Cardiac fibroblast (primary cell): ENCODE measurements at regions not wholly inside any gene's neighbourhood (a gene's known extent, or its start where the extent isn't known, plus 50 kb on each side); places are given as distances from the start of the nearest gene placed in this dataset.

Experiments used
- DNase-seq, 2 donors: peaks; one replicate each; pipeline versions ENCODE4 v3.0.0 to v3.0.0-alpha.2; 2010; ENCODE audit warnings: low read depth in 2 of 2
- H3K4me3 ChIP-seq, 2 donors: replicated peaks in 1 of 2; 1 replicate in 1 of 2; 2 replicates in 1 of 2; pipeline ENCODE4 v1.5.1; 2011; ENCODE audit warnings: low read depth in 2 of 2, low read length in 2 of 2, mild to moderate bottlenecking in 2 of 2, moderate library complexity in 1 of 2
- CTCF ChIP-seq: IDR thresholded peaks from one replicate; pipeline ENCODE4 v1.5.1; 2011; ENCODE audit warnings: low read depth, mild to moderate bottlenecking, low read length, inconsistent platforms

DNA sequence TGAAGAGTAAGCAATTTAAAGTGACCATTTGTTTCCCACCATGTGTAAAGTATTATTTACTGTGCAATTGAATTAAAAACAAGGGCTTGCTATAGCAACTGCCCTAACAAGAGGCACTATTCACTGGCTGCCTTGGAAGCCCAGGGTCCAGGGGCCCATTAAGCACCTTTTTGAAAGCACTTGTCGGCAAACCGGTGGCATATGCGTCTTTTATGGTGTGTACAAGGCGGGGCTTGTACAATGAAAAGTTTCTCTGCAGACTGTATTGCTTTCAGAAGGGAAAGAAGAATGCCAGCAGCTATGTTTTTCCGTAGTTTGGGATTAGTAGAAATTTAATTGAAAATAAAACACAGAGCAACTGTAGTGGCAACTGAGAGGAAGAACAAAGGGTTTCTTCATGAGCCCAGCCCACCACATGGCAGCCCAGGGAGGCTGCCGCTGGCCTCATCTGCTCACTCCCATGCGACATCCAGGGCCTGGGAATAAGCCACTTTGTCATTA, 279.5 kb upstream of the PARD3B start:
- no peak for TF ChIP-seq CTCF
- no peak for DNase-seq
- H3K4me3 ChIP-seq: no peak overlapping the region

DNA sequence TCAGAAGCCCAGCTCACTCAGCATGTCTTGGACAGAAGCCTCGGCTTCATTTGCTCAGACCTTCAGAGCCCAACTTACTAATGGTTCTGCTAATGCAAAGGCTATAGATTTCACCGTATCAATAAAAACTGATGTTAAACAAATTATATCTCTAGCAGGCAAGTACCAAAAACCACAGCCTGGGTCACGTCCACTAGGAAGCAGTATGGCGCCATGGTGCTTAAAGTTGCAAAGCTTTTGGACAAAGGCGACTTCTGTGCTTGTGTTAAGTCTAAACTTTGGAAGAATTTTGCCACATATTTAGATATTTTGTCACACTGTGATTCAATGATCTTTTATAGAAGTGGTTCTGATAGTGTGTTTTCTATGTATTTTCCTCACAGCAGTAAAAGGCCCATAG, 276.8 kb upstream of the PARD3B start:
- DNase-seq: peak in 1 of 2 donors; percentile 9
- no peak for TF ChIP-seq CTCF
- H3K4me3 ChIP-seq: no peak overlapping the region

DNA sequence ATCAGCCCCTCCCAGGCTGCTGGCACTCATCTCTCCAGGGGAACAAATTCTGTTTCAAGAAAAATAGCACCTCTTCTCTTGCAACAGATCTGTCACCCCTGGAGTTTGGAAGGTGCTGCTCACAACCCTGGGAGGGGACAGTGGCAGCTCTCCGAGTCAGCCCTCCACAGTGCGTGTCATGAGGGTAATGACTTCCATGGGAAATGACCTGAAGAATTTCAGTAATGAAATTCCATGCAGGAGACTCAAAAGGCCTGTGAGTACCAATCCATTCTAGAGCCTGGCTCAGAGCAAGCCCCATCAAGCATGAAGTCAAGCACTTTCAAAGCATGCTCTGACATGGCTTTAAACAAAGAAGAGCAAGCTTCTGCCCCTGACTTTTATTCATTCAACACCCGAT, 276.3 kb upstream of the PARD3B start:
- no peak for TF ChIP-seq CTCF
- H3K4me3 ChIP-seq: no peak overlapping the region
- DNase-seq: no peak

GRCh38 chr2:204272089-204272488, 273.2 kb upstream of the PARD3B start:
- no peak for DNase-seq
- no peak for TF ChIP-seq CTCF
- no peak overlapping the region for H3K4me3 ChIP-seq

GRCh38 chr2:204272610-204273287, 272.5 kb upstream of the PARD3B start:
- H3K4me3 ChIP-seq: no peak overlapping the region
- no peak for TF ChIP-seq CTCF
- no peak for DNase-seq

GRCh38 chr2:204274429-204274828, 270.8 kb upstream of the PARD3B start:
- no peak for DNase-seq
- no peak for TF ChIP-seq CTCF
- H3K4me3 ChIP-seq: no peak overlapping the region

GRCh38 chr2:204274991-204275390, 270.3 kb upstream of the PARD3B start:
- no peak for DNase-seq
- TF ChIP-seq CTCF: no peak
- no peak overlapping the region for H3K4me3 ChIP-seq
